Activated naive CD8-positive, alpha-beta T cell treated with anti-CD3 and anti-CD28 coated beads for 36 hours (primary cell): ENCODE measurements at regions not wholly inside any gene's neighbourhood (a gene's known extent, or its start where the extent isn't known, plus 50 kb on each side); places are given as distances from the start of the nearest gene placed in this dataset.
A peak's percentile ranks its signal among the peaks of the same experiment; 100 is the strongest.
"Not testable (repeated sequence)": the region's sequence is repeated elsewhere in the genome, so short reads cannot be mapped to it uniquely, and the experiment has no call there.

Experiments used
- DNase-seq: peaks from one replicate; pipeline ENCODE4 v3.0.0; 2021
- H3K27ac Mint-ChIP-seq: one replicate; pipeline ENCODE4 v1.8.0; 2022; ENCODE audit warnings: mild to moderate bottlenecking, moderate library complexity, mixed read lengths
- H3K27me3 Mint-ChIP-seq: one replicate; pipeline ENCODE4 v1.8.0; 2022; ENCODE audit warnings: mild to moderate bottlenecking, mixed read lengths
- H3K36me3 Mint-ChIP-seq: one replicate; pipeline ENCODE4 v1.8.0; 2021; ENCODE audit warnings: mild to moderate bottlenecking, mixed read lengths
- H3K4me1 Mint-ChIP-seq: one replicate; pipeline ENCODE4 v1.8.0; 2021; ENCODE audit warnings: mixed read lengths
- H3K4me3 Mint-ChIP-seq: one replicate; pipeline ENCODE4 v1.8.0; 2022; ENCODE audit warnings: mild to moderate bottlenecking, moderate library complexity, mixed read lengths
- H3K9me3 Mint-ChIP-seq: one replicate; pipeline ENCODE4 v1.8.0; 2022; ENCODE audit warnings: mixed read lengths

- Mint-ChIP-seq H3K36me3 (no peaks in the 10 kb centered on the region), H3K9me3 (no peaks in the 10 kb centered on the region), H3K27me3 (peaks cover 12% of the 10 kb centered on the region), H3K4me3 (no peak overlapping the region), H3K27ac (no peak overlapping the region), H3K4me1 (no peaks in the 10 kb centered on the region)
- DNase-seq: no peak
These were observed 74.9 kb downstream of the ALG10 start for GRCh38 chr12:34097213-34097612.

GRCh38 chr12:34105392-34105933 is 83.2 kb downstream of the ALG10 start:
- no peaks in the 10 kb centered on the region for H3K36me3 Mint-ChIP-seq
- no peak overlapping the region for H3K4me3 Mint-ChIP-seq
- peaks cover 29% of the 10 kb centered on the region for H3K27me3 Mint-ChIP-seq
- H3K4me1 Mint-ChIP-seq: no peaks in the 10 kb centered on the region
- DNase-seq: no peak
- no peak overlapping the region for H3K27ac Mint-ChIP-seq
- no peaks in the 10 kb centered on the region for H3K9me3 Mint-ChIP-seq

- peaks cover 29% of the 10 kb centered on the region for H3K27me3 Mint-ChIP-seq
- H3K9me3 Mint-ChIP-seq: no peaks in the 10 kb centered on the region
- no peak overlapping the region for H3K27ac Mint-ChIP-seq
- H3K4me3 Mint-ChIP-seq: no peak overlapping the region
- no peaks in the 10 kb centered on the region for H3K4me1 Mint-ChIP-seq
- no peak for DNase-seq
- H3K36me3 Mint-ChIP-seq: no peaks in the 10 kb centered on the region
These were observed 83.9 kb downstream of the ALG10 start for GRCh38 chr12:34106172-34106571.

- Mint-ChIP-seq H3K36me3 (no peaks in the 10 kb centered on the region), H3K4me3 (no peak overlapping the region), H3K9me3 (no peaks in the 10 kb centered on the region), H3K4me1 (no peaks in the 10 kb centered on the region), H3K27ac (no peak overlapping the region), H3K27me3 (peaks cover 29% of the 10 kb centered on the region)
- DNase-seq: no peak
These were observed 84.7 kb downstream of the ALG10 start for GRCh38 chr12:34107016-34107415.

GRCh38 chr12:34107781-34108404 is 85.6 kb downstream of the ALG10 start:
- H3K36me3 Mint-ChIP-seq: no peaks in the 10 kb centered on the region
- peaks cover 29% of the 10 kb centered on the region for H3K27me3 Mint-ChIP-seq
- H3K4me3 Mint-ChIP-seq: no peak overlapping the region
- no peak overlapping the region for H3K27ac Mint-ChIP-seq
- no peaks in the 10 kb centered on the region for H3K9me3 Mint-ChIP-seq
- no peak for DNase-seq
- H3K4me1 Mint-ChIP-seq: no peaks in the 10 kb centered on the region

- no peak overlapping the region for H3K4me3 Mint-ChIP-seq
- no peak overlapping the region for H3K27ac Mint-ChIP-seq
- no peak for DNase-seq
- H3K9me3 Mint-ChIP-seq: no peaks in the 10 kb centered on the region
- no peaks in the 10 kb centered on the region for H3K4me1 Mint-ChIP-seq
- peaks cover 29% of the 10 kb centered on the region for H3K27me3 Mint-ChIP-seq
- H3K36me3 Mint-ChIP-seq: no peaks in the 10 kb centered on the region
These were observed 86.1 kb downstream of the ALG10 start for GRCh38 chr12:34108405-34108803.

- H3K27me3 Mint-ChIP-seq: peaks cover 29% of the 10 kb centered on the region
These were observed 86.7 kb downstream of the ALG10 start for GRCh38 chr12:34108967-34109366.

GRCh38 chr12:34109390-34109789 is 87.1 kb downstream of the ALG10 start:
- Mint-ChIP-seq H3K4me1 (no peaks in the 10 kb centered on the region), H3K27ac (no peak overlapping the region), H3K4me3 (no peak overlapping the region), H3K36me3 (no peaks in the 10 kb centered on the region), H3K27me3 (peaks cover 29% of the 10 kb centered on the region), H3K9me3 (no peaks in the 10 kb centered on the region)
- no peak for DNase-seq

More at GRCh38 chr12:34108967-34109366, 86.7 kb downstream of the ALG10 start:
- DNase-seq: no peak
- Mint-ChIP-seq H3K4me3 (no peak overlapping the region), H3K36me3 (no peaks in the 10 kb centered on the region), H3K4me1 (no peaks in the 10 kb centered on the region), H3K27ac (no peak overlapping the region), H3K9me3 (no peaks in the 10 kb centered on the region)

GRCh38 chr12:34109909-34110531 is 87.7 kb downstream of the ALG10 start:
- not testable (repeated sequence) for H3K36me3 Mint-ChIP-seq, H3K27ac Mint-ChIP-seq
- peaks cover 24% of the 10 kb centered on the region for H3K27me3 Mint-ChIP-seq

GRCh38 chr12:34119366-34119765 is 97.1 kb downstream of the ALG10 start:
- Mint-ChIP-seq H3K27me3 (no peaks in the 10 kb centered on the region), H3K36me3 (no peaks in the 10 kb centered on the region), H3K4me3 (no peak overlapping the region), H3K4me1 (no peaks in the 10 kb centered on the region), H3K9me3 (no peaks in the 10 kb centered on the region), H3K27ac (no peak overlapping the region)
- no peak for DNase-seq

More at GRCh38 chr12:34109909-34110531, 87.7 kb downstream of the ALG10 start:
- H3K4me1 Mint-ChIP-seq, DNase-seq, H3K9me3 Mint-ChIP-seq, H3K4me3 Mint-ChIP-seq: not testable (repeated sequence)

GRCh38 chr12:34121360-34121759 is 99.1 kb downstream of the ALG10 start:
- DNase-seq: no peak
- no peak overlapping the region for H3K4me3 Mint-ChIP-seq
- no peaks in the 10 kb centered on the region for H3K27me3 Mint-ChIP-seq
- no peaks in the 10 kb centered on the region for H3K36me3 Mint-ChIP-seq
- no peaks in the 10 kb centered on the region for H3K9me3 Mint-ChIP-seq
- H3K4me1 Mint-ChIP-seq: peaks cover 4% of the 10 kb centered on the region
- no peak overlapping the region for H3K27ac Mint-ChIP-seq

- not testable (repeated sequence) for H3K27me3 Mint-ChIP-seq, H3K36me3 Mint-ChIP-seq, H3K4me1 Mint-ChIP-seq, H3K9me3 Mint-ChIP-seq, H3K27ac Mint-ChIP-seq, H3K4me3 Mint-ChIP-seq
- peak; percentile 35 for DNase-seq
These were observed 100.8 kb downstream of the ALG10 start for GRCh38 chr12:34123092-34123491.

GRCh38 chr12:34124608-34125007 is 102.3 kb downstream of the ALG10 start:
- H3K27ac Mint-ChIP-seq: no peak overlapping the region
- H3K36me3 Mint-ChIP-seq: peaks cover 2% of the 10 kb centered on the region
- no peaks in the 10 kb centered on the region for H3K27me3 Mint-ChIP-seq
- peaks cover 7% of the 10 kb centered on the region for H3K4me1 Mint-ChIP-seq
- H3K4me3 Mint-ChIP-seq: no peak overlapping the region
- DNase-seq: no peak
- H3K9me3 Mint-ChIP-seq: no peaks in the 10 kb centered on the region

GRCh38 chr12:34126239-34126641 is 103.9 kb downstream of the ALG10 start:
- DNase-seq: no peak
- no peaks in the 10 kb centered on the region for H3K27me3 Mint-ChIP-seq
- peaks cover 2% of the 10 kb centered on the region for H3K36me3 Mint-ChIP-seq
- H3K27ac Mint-ChIP-seq: peak overlapping the region; percentile 44
- H3K4me3 Mint-ChIP-seq: peak overlapping the region; percentile 46
- no peaks in the 10 kb centered on the region for H3K9me3 Mint-ChIP-seq
- H3K4me1 Mint-ChIP-seq: peaks cover 7% of the 10 kb centered on the region

GRCh38 chr12:34126805-34127204 is 104.5 kb downstream of the ALG10 start:
- no peaks in the 10 kb centered on the region for H3K27me3 Mint-ChIP-seq
- no peak for DNase-seq
- peak overlapping the region; percentile 44 for H3K27ac Mint-ChIP-seq
- peaks cover 2% of the 10 kb centered on the region for H3K36me3 Mint-ChIP-seq
- H3K4me3 Mint-ChIP-seq: no peak overlapping the region
- H3K9me3 Mint-ChIP-seq: no peaks in the 10 kb centered on the region
- peaks cover 7% of the 10 kb centered on the region for H3K4me1 Mint-ChIP-seq

GRCh38 chr12:34127379-34127778 is 105.1 kb downstream of the ALG10 start:
- not testable (repeated sequence) for H3K9me3 Mint-ChIP-seq, H3K4me1 Mint-ChIP-seq, DNase-seq, H3K4me3 Mint-ChIP-seq, H3K36me3 Mint-ChIP-seq, H3K27ac Mint-ChIP-seq, H3K27me3 Mint-ChIP-seq
